ENCODE measurements at regions not wholly inside any gene's neighbourhood (a gene's known extent, or its start where the extent isn't known, plus 50 kb on each side); places are given as distances from the start of the nearest gene placed in this dataset.

DNA sequence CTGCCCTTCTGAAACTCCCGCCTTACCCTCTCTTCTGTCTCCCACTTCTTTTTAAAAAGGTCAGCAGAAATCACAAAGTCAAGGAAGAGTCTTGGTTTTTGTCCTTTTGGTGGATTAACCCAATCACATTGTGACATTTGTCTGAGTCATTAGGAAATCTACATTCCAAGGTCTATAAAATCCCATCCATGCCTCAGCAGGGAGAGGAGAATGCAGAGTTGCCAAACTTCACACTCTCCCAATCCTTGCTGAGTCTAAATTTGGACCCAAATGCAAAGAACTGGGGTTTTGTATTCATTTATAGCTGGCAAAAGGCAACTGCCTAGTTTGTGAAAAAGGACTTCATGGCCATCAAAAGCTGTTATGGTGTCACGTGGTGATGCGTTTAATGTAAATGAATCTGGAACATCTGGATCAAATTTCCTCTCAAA lies 67.9 kb downstream of the TMEM30B start:
- H3K9ac ChIP-seq (ENCODE audit: low read length), result no peak overlapping the region
- H3K4me1 Mint-ChIP-seq (ENCODE audit: low read depth, unreplicated experiment), result peaks cover 25% of the 10 kb centered on the region
- H3K27me3 Mint-ChIP-seq (ENCODE audit: low read depth, unreplicated experiment), result peaks cover 3% of the 10 kb centered on the region
- no peak overlapping the region for H3K27ac ChIP-seq (ENCODE audit: low read depth, low read length)
- FAIRE-seq (peak; percentile 94), DNase-seq (ENCODE audit: low read depth) (no peak)
- no peaks in the 10 kb centered on the region for H3K9me3 Mint-ChIP-seq (ENCODE audit: unreplicated experiment)
- no peak overlapping the region for H3K4me3 ChIP-seq (ENCODE audit: insufficient read depth, low read depth, low read length)
- H3K27me3 ChIP-seq (ENCODE audit: insufficient read depth, low read length), result no peaks in the 10 kb centered on the region
- H3K4me2 ChIP-seq (ENCODE audit: low read length), result peak overlapping the region; percentile 1
- H3K4me1 ChIP-seq (ENCODE audit: insufficient read depth, low read length), result peaks cover 7% of the 10 kb centered on the region
- H3K9me3 ChIP-seq (ENCODE audit: insufficient read depth, low read depth, low read length), result no peaks in the 10 kb centered on the region
- no peaks in the 10 kb centered on the region for H3K79me2 ChIP-seq (ENCODE audit: insufficient read depth, low read length)
- no peak overlapping the region for H3K27ac Mint-ChIP-seq (ENCODE audit: unreplicated experiment)
- H3K36me3 Mint-ChIP-seq (ENCODE audit: low read depth, unreplicated experiment), result no peaks in the 10 kb centered on the region
- H2AFZ ChIP-seq (ENCODE audit: low read depth, low read length), result no peak overlapping the region
- no peak overlapping the region for H3K4me3 Mint-ChIP-seq (ENCODE audit: unreplicated experiment)
- H3K36me3 ChIP-seq (ENCODE audit: insufficient read depth, low read length), result no peaks in the 10 kb centered on the region
- TF ChIP-seq, protein P1, sequence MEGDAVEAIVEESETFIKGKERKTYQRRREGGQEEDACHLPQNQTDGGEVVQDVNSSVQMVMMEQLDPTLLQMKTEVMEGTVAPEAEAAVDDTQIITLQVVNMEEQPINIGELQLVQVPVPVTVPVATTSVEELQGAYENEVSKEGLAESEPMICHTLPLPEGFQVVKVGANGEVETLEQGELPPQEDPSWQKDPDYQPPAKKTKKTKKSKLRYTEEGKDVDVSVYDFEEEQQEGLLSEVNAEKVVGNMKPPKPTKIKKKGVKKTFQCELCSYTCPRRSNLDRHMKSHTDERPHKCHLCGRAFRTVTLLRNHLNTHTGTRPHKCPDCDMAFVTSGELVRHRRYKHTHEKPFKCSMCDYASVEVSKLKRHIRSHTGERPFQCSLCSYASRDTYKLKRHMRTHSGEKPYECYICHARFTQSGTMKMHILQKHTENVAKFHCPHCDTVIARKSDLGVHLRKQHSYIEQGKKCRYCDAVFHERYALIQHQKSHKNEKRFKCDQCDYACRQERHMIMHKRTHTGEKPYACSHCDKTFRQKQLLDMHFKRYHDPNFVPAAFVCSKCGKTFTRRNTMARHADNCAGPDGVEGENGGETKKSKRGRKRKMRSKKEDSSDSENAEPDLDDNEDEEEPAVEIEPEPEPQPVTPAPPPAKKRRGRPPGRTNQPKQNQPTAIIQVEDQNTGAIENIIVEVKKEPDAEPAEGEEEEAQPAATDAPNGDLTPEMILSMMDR (IDR thresholded peaks at IDR 0.05; ENCODE audit: insufficient read depth, low read depth, low read length), result no peak
- no peak for TF ChIP-seq EZH2 (IDR thresholded peaks at IDR 0.05; ENCODE audit: insufficient read depth, low read length)
- H4K20me1 ChIP-seq (ENCODE audit: insufficient read depth, low read length), result no peaks in the 10 kb centered on the region

DNA sequence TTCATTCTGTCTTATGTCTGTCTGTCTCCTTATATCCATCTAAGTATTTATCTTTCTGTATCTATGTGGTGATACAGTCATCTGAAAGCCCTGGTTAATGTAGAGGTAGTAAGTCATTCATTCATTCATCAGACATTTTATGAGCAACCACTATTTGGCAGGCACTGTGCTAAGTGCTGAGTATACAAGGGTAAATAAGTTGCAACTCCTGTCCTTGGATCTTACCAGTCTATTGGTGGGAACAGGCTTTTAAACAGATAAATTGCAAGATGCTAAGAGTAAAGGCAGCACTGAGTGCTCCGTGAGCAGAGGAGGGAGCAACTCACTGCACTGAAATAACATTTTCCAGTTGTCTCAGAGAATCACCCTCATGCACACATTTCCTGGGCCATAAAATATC lies 68.6 kb downstream of the TMEM30B start:
- H3K4me1 ChIP-seq (ENCODE audit: insufficient read depth, low read length), result peaks cover 7% of the 10 kb centered on the region
- no peak overlapping the region for H3K27ac ChIP-seq (ENCODE audit: low read depth, low read length)
- TF ChIP-seq EZH2 (IDR thresholded peaks at IDR 0.05; ENCODE audit: insufficient read depth, low read length), result no peak
- TF ChIP-seq, protein P1 (IDR thresholded peaks at IDR 0.05; ENCODE audit: insufficient read depth, low read depth, low read length), result no peak
- H4K20me1 ChIP-seq (ENCODE audit: insufficient read depth, low read length), result no peaks in the 10 kb centered on the region
- no peak overlapping the region for H3K4me3 ChIP-seq (ENCODE audit: insufficient read depth, low read depth, low read length)
- H3K9me3 Mint-ChIP-seq (ENCODE audit: unreplicated experiment), result no peaks in the 10 kb centered on the region
- no peak overlapping the region for H3K4me2 ChIP-seq (ENCODE audit: low read length)
- H3K4me3 Mint-ChIP-seq (ENCODE audit: unreplicated experiment), result no peak overlapping the region
- H3K4me1 Mint-ChIP-seq (ENCODE audit: low read depth, unreplicated experiment), result peaks cover 24% of the 10 kb centered on the region
- H3K9me3 ChIP-seq (ENCODE audit: insufficient read depth, low read depth, low read length), result no peaks in the 10 kb centered on the region
- no peak for FAIRE-seq
- no peak overlapping the region for H3K27ac Mint-ChIP-seq (ENCODE audit: unreplicated experiment)
- no peaks in the 10 kb centered on the region for H3K36me3 Mint-ChIP-seq (ENCODE audit: low read depth, unreplicated experiment)
- H3K9ac ChIP-seq (ENCODE audit: low read length), result no peak overlapping the region
- peaks cover 3% of the 10 kb centered on the region for H3K27me3 Mint-ChIP-seq (ENCODE audit: low read depth, unreplicated experiment)
- no peak for DNase-seq (ENCODE audit: low read depth)
- no peaks in the 10 kb centered on the region for H3K27me3 ChIP-seq (ENCODE audit: insufficient read depth, low read length)
- H3K79me2 ChIP-seq (ENCODE audit: insufficient read depth, low read length), result no peaks in the 10 kb centered on the region
- no peak overlapping the region for H2AFZ ChIP-seq (ENCODE audit: low read depth, low read length)
- H3K36me3 ChIP-seq (ENCODE audit: insufficient read depth, low read length), result no peaks in the 10 kb centered on the region

DNA sequence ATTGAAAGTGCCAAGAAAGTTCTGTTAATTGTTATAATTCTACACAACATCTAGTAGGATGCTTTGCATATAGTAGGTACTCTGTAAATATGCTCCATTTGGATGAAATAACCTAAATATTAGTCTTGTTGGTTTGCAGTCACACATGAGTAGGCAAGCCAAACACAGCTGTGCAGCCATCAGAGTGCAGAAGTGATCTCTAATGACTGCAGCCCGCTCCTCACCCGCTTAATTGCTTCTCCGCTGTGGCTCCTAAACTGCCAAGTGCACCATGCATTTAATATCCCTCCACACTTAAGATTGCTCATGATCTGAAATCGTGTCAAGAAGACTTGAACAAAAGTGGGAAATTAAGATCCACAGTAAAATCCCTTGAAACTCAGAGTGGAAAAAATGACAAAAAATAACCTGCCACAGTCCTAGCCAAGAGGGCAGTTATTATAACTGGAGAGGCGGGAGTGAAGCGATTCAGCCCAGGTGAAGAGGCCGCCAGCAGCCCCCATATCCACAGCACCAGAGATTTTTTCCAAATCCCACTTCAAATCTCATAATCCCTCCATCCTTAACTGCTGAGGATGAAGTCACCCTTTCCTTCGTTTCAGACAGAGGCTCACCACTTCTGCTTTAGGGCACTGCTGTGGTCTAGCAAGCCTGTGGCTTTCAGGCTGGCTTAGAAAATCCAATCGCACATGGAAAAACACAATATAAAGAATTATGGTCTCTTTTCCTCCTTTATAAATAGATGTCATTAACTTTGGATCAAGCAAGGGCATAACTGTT lies 69.5 kb downstream of the TMEM30B start:
- Histone ChIP-seq H3K4me1 (ENCODE audit: insufficient read depth, low read length) (peaks cover 7% of the 10 kb centered on the region), H3K27ac (ENCODE audit: low read depth, low read length) (no peak overlapping the region), H3K27me3 (ENCODE audit: insufficient read depth, low read length) (no peaks in the 10 kb centered on the region), H3K9me3 (ENCODE audit: insufficient read depth, low read depth, low read length) (no peaks in the 10 kb centered on the region), H4K20me1 (ENCODE audit: insufficient read depth, low read length) (no peaks in the 10 kb centered on the region), H3K4me2 (ENCODE audit: low read length) (no peak overlapping the region), H3K4me3 (ENCODE audit: insufficient read depth, low read depth, low read length) (no peak overlapping the region), H2AFZ (ENCODE audit: low read depth, low read length) (no peak overlapping the region), H3K36me3 (ENCODE audit: insufficient read depth, low read length) (no peaks in the 10 kb centered on the region), H3K9ac (ENCODE audit: low read length) (no peak overlapping the region), H3K79me2 (ENCODE audit: insufficient read depth, low read length) (no peaks in the 10 kb centered on the region)
- Mint-ChIP-seq H3K27me3 (ENCODE audit: low read depth, unreplicated experiment) (peaks cover 2% of the 10 kb centered on the region), H3K4me3 (ENCODE audit: unreplicated experiment) (no peak overlapping the region), H3K9me3 (ENCODE audit: unreplicated experiment) (no peaks in the 10 kb centered on the region), H3K27ac (ENCODE audit: unreplicated experiment) (no peak overlapping the region), H3K36me3 (ENCODE audit: low read depth, unreplicated experiment) (no peaks in the 10 kb centered on the region), H3K4me1 (ENCODE audit: low read depth, unreplicated experiment) (peaks cover 23% of the 10 kb centered on the region)
- FAIRE-seq (no peak), DNase-seq (ENCODE audit: low read depth) (no peak)
- TF ChIP-seq, protein P1 (IDR thresholded peaks at IDR 0.05; ENCODE audit: insufficient read depth, low read depth, low read length), result no peak
- no peak for TF ChIP-seq EZH2 (IDR thresholded peaks at IDR 0.05; ENCODE audit: insufficient read depth, low read length)

All from astrocyte (in vitro differentiated cells and primary cell).